Upper lobe of left lung (tissue), 4 donors: ENCODE measurements at regions not wholly inside any gene's neighbourhood (a gene's known extent, or its start where the extent isn't known, plus 50 kb on each side); places are given as distances from the start of the nearest gene placed in this dataset.

Experiments used
- CTCF ChIP-seq, 6 experiments: fragments of 450-650 bp in 4 of 6; fragments of 200-600 bp in 2 of 6; sonication (generic) in 2 of 6; IDR thresholded peaks; one replicate each; pipeline ENCODE4 v1.5.1; 2016 to 2019; ENCODE audit warnings: antibody characterized with exemption in 6 of 6
- EP300 ChIP-seq, 4 donors: sonication (generic); formaldehyde crosslinking; IDR thresholded peaks; one replicate each; pipeline ENCODE4 v1.5.1; 2017; ENCODE audit warnings: antibody characterized with exemption in 4 of 4, control low read depth in 2 of 4
- POLR2A ChIP-seq, 4 donors: fragments of 450-650 bp; IDR thresholded peaks; one replicate each; pipeline ENCODE4 v1.5.1; 2016 to 2017; ENCODE audit warnings: antibody characterized with exemption in 4 of 4, mild to moderate bottlenecking in 2 of 4

- no peak for TF ChIP-seq CTCF (IDR thresholded peaks at IDR 0.05)
- TF ChIP-seq POLR2A (IDR thresholded peaks at IDR 0.05), result no peak
- no peak for TF ChIP-seq EP300 (IDR thresholded peaks at IDR 0.05)
Observed at GRCh38 chr13:110983241-110983640, 68.4 kb upstream of the ANKRD10 start.
